Caco-2 (cell line): ENCODE measurements at regions not wholly inside any gene's neighbourhood (a gene's known extent, or its start where the extent isn't known, plus 50 kb on each side); places are given as distances from the start of the nearest gene placed in this dataset.

Experiments
- BruUV-seq: library from RNA; stranded (reverse); fragments of 400-500 nt; replicated peaks from 2 replicates; lab custom pipeline; 2021; lab: Mats Ljungman, UMichigan
- CTCF ChIA-PET: fragments of 300-600 bp; sonication (Branson Sonifier 250); formaldehyde crosslinking; loops from one replicate; lab custom pipeline; 2022; ENCODE audit warnings: antibody characterized with exemption; lab: Charles Lee
- POLR2A ChIA-PET: fragments of 300-600 bp; sonication (Branson Sonifier 250); formaldehyde crosslinking; loops from one replicate; lab custom pipeline; 2022; ENCODE audit warnings: antibody characterized with exemption; lab: Charles Lee
- DNase-seq, 2 experiments: peaks; one replicate each; pipeline versions ENCODE4 v3.0.0 to v3.0.0-alpha.2; 2020 to 2022
- H3K27me3 ChIP-seq: replicated peaks from 2 replicates; pipeline ENCODE4 v1.6.0; 2011; ENCODE audit warnings: low read length; ENCODE audit not compliant: control insufficient read depth, insufficient read depth
- H3K36me3 ChIP-seq: 2 replicates; pipeline ENCODE4 v1.5.1; 2011; ENCODE audit warnings: low read length; ENCODE audit not compliant: control insufficient read depth, insufficient read depth
- H3K4me1 ChIP-seq: fragments of 250-450 bp; sonication (Bioruptor Pico); 2 replicates; pipeline ENCODE4 v1.5.1; 2020; ENCODE audit warnings: mild to moderate bottlenecking
- H3K4me3 ChIP-seq: 2 replicates; pipeline ENCODE4 v1.5.1; 2011; ENCODE audit warnings: low read depth, mild to moderate bottlenecking, control low read depth, low read length
- H3K9me3 ChIP-seq: fragments of 250-450 bp; sonication (Bioruptor Pico); 2 replicates; pipeline ENCODE4 v1.5.1; 2020; ENCODE audit warnings: mild to moderate bottlenecking, moderate library complexity
- H3K27ac Mint-ChIP-seq: one replicate; pipeline ENCODE4 v1.8.0; 2022; ENCODE audit warnings: mixed read lengths; ENCODE audit not compliant: unreplicated experiment
- H3K27me3 Mint-ChIP-seq: one replicate; pipeline ENCODE4 v1.8.0; 2022; ENCODE audit warnings: mixed read lengths; ENCODE audit not compliant: insufficient read depth, unreplicated experiment
- H3K36me3 Mint-ChIP-seq: one replicate; pipeline ENCODE4 v1.8.0; 2022; ENCODE audit warnings: mild to moderate bottlenecking, mixed read lengths; ENCODE audit not compliant: insufficient read depth, unreplicated experiment
- H3K4me1 Mint-ChIP-seq: one replicate; pipeline ENCODE4 v1.8.0; 2022; ENCODE audit warnings: low read depth, mixed read lengths; ENCODE audit not compliant: unreplicated experiment
- H3K4me3 Mint-ChIP-seq: one replicate; pipeline ENCODE4 v1.8.0; 2022; ENCODE audit warnings: mild to moderate bottlenecking, moderate library complexity, mixed read lengths; ENCODE audit not compliant: unreplicated experiment
- H3K9me3 Mint-ChIP-seq: one replicate; pipeline ENCODE4 v1.8.0; 2022; ENCODE audit warnings: mixed read lengths; ENCODE audit not compliant: unreplicated experiment
- intact Hi-C: fragments of 100-400 bp; cut with micrococcal nuclease; formaldehyde crosslinking; loops from one replicate; pipeline ENCODE4 v1.10.0; 2022; ENCODE audit not compliant: unreplicated experiment
- TF ChIP-seq, protein P1 (sequence below), 2 experiments: fragments of 200-600 bp in 1 of 2; IDR thresholded peaks; 1 replicate in 1 of 2; 2 replicates in 1 of 2; pipeline versions ENCODE4 v1.5.1 to v1.8.0; 2011 to 2022; ENCODE audit warnings: antibody characterized with exemption in 1 of 2, control low read depth in 1 of 2, inconsistent platforms in 1 of 2, low read depth in 1 of 2, low read length in 1 of 2, mild to moderate bottlenecking in 1 of 2, moderate library complexity in 1 of 2; ENCODE audit not compliant: insufficient read depth in 1 of 2, severe bottlenecking in 1 of 2, unreplicated experiment in 1 of 2

DNA sequence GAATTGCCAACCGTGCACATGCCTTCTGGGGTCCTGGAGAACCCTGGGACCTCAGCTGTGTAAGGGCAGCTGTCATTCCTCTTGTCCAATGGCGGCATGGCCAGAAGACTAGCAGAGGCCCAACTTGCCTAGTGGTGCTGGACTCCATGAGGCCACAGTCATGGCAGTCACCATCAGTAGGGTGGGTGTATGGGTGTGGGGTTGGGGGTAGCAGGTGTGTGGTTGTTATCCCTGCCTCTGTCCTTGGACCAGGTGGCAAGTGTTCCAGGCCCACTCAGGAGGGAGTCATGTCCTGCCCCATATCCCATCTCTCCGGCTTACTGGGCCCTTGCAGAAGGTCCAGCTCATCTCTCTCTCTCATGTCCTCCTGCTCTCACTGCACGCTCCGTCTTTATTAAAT, 1596.2 kb downstream of the MRPL39 start:
- Mint-ChIP-seq H3K27ac (no peak overlapping the region), H3K27me3 (no peaks in the 10 kb centered on the region), H3K9me3 (peaks cover 10% of the 10 kb centered on the region), H3K4me1 (no peaks in the 10 kb centered on the region), H3K4me3 (no peak overlapping the region), H3K36me3 (no peaks in the 10 kb centered on the region)
- TF ChIP-seq, protein P1, sequence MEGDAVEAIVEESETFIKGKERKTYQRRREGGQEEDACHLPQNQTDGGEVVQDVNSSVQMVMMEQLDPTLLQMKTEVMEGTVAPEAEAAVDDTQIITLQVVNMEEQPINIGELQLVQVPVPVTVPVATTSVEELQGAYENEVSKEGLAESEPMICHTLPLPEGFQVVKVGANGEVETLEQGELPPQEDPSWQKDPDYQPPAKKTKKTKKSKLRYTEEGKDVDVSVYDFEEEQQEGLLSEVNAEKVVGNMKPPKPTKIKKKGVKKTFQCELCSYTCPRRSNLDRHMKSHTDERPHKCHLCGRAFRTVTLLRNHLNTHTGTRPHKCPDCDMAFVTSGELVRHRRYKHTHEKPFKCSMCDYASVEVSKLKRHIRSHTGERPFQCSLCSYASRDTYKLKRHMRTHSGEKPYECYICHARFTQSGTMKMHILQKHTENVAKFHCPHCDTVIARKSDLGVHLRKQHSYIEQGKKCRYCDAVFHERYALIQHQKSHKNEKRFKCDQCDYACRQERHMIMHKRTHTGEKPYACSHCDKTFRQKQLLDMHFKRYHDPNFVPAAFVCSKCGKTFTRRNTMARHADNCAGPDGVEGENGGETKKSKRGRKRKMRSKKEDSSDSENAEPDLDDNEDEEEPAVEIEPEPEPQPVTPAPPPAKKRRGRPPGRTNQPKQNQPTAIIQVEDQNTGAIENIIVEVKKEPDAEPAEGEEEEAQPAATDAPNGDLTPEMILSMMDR (IDR thresholded peaks at IDR 0.05; ENCODE audit: insufficient read depth in 1 of 2, low read depth in 1 of 2, low read length in 1 of 2, severe bottlenecking in 1 of 2, unreplicated experiment in 1 of 2) = no peak
- CTCF ChIA-PET = no interaction called here
- no peak overlapping the region for H3K4me3 ChIP-seq
- no peak for DNase-seq
- H3K9me3 ChIP-seq = no peaks in the 10 kb centered on the region
- intact Hi-C loops = no loop called here
- no peaks in the 10 kb centered on the region for H3K27me3 ChIP-seq
- BruUV-seq = no TSS peak
- H3K4me1 ChIP-seq = no peaks in the 10 kb centered on the region
- POLR2A ChIA-PET = no interaction called here
- no peaks in the 10 kb centered on the region for H3K36me3 ChIP-seq

DNA sequence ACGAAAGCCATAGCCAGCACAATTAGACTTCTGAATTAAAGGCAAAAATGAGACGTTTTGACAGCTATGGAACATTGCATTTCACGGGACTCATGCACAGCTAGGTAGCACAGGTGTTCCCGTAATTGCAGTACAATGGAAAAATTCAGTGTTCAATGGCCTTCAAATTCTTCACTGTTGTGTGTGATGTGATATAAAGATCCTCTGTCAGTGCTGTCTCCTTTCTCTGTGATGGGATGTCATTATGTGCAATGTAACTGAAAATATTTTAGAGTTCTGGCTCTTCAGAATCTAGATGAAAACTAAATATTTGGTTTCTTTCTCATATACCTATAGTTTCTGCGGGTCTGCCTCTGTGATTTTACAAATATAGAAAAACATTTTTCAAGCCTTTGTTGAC, 1599.7 kb downstream of the MRPL39 start:
- POLR2A ChIA-PET = no interaction called here
- Histone ChIP-seq H3K27me3 (no peaks in the 10 kb centered on the region), H3K4me1 (no peaks in the 10 kb centered on the region), H3K36me3 (no peaks in the 10 kb centered on the region), H3K4me3 (no peak overlapping the region), H3K9me3 (no peaks in the 10 kb centered on the region)
- TF ChIP-seq, protein P1 (IDR thresholded peaks at IDR 0.05; ENCODE audit: insufficient read depth in 1 of 2, low read depth in 1 of 2, low read length in 1 of 2, severe bottlenecking in 1 of 2, unreplicated experiment in 1 of 2) = no peak
- BruUV-seq = no TSS peak
- Mint-ChIP-seq H3K36me3 (no peaks in the 10 kb centered on the region), H3K4me1 (no peaks in the 10 kb centered on the region), H3K27ac (no peak overlapping the region), H3K27me3 (no peaks in the 10 kb centered on the region), H3K4me3 (no peak overlapping the region), H3K9me3 (peaks cover 19% of the 10 kb centered on the region)
- no peak for DNase-seq
- intact Hi-C loops = no loop called here
- CTCF ChIA-PET = no interaction called here

DNA sequence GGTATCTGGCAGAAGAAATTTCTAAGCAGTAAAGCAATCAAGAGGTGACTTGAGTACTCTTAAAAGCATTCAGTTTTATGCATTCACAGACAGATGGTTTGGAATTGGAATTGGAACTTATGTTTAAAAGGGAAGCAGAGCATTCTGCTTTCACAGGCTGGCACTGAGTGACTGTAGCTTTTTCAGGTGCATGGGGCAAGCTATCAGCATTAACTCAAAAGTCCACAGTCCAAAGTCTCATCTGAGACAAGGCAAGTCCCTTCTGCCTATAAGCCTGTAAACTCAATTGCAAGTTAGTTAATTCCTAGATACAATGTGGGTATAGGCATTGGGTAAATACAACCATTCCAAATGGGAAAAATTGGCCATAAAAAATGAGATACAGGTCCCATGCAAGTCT, 1620.3 kb downstream of the MRPL39 start:
- Mint-ChIP-seq H3K36me3 (no peaks in the 10 kb centered on the region), H3K4me1 (no peaks in the 10 kb centered on the region), H3K9me3 (peaks cover 9% of the 10 kb centered on the region), H3K27ac (no peak overlapping the region), H3K4me3 (no peak overlapping the region), H3K27me3 (no peaks in the 10 kb centered on the region)
- intact Hi-C loops = no loop called here
- ChIA-PET CTCF (no interaction called here), POLR2A (no interaction called here)
- TF ChIP-seq, protein P1 (IDR thresholded peaks at IDR 0.05; ENCODE audit: insufficient read depth in 1 of 2, low read depth in 1 of 2, low read length in 1 of 2, severe bottlenecking in 1 of 2, unreplicated experiment in 1 of 2) = no peak
- BruUV-seq = no TSS peak
- H3K4me1 ChIP-seq = no peaks in the 10 kb centered on the region
- H3K27me3 ChIP-seq = no peaks in the 10 kb centered on the region
- no peak overlapping the region for H3K4me3 ChIP-seq
- no peak for DNase-seq
- no peaks in the 10 kb centered on the region for H3K9me3 ChIP-seq
- H3K36me3 ChIP-seq = no peaks in the 10 kb centered on the region
